Activated T-helper 17 cell treated with anti-CD3 and anti-CD28 coated beads, Interleukin-2, amount 50 U/mL, for 72 hours (primary cell): ENCODE measurements at regions not wholly inside any gene's neighbourhood (a gene's known extent, or its start where the extent isn't known, plus 50 kb on each side); places are given as distances from the start of the nearest gene placed in this dataset.

Experiments used
- ATAC-seq: fragments of 150-1000 bp; cut with Tn5 transposase; replicated peaks from 2 replicates; pipeline ENCODE4 v1.10.0; 2021; ENCODE audit warnings: mild to moderate bottlenecking, moderate library complexity
- H3K27ac Mint-ChIP-seq: one replicate; pipeline ENCODE4 v1.8.0; 2022; ENCODE audit warnings: mixed read lengths
- H3K27me3 Mint-ChIP-seq: one replicate; pipeline ENCODE4 v1.8.0; 2022; ENCODE audit warnings: mixed read lengths
- H3K36me3 Mint-ChIP-seq: one replicate; pipeline ENCODE4 v1.8.0; 2022; ENCODE audit warnings: low read depth, mild to moderate bottlenecking, mixed read lengths
- H3K4me1 Mint-ChIP-seq: one replicate; pipeline ENCODE4 v1.8.0; 2022; ENCODE audit warnings: mixed read lengths
- H3K4me3 Mint-ChIP-seq: one replicate; pipeline ENCODE4 v1.8.0; 2022; ENCODE audit warnings: mild to moderate bottlenecking, mixed read lengths
- H3K9me3 Mint-ChIP-seq: one replicate; pipeline ENCODE4 v1.8.0; 2022; ENCODE audit warnings: mixed read lengths

- Mint-ChIP-seq H3K9me3 (peaks cover 4% of the 10 kb centered on the region), H3K27ac (no peak overlapping the region), H3K4me1 (no peaks in the 10 kb centered on the region), H3K27me3 (no peaks in the 10 kb centered on the region), H3K4me3 (no peak overlapping the region), H3K36me3 (no peaks in the 10 kb centered on the region)
- no peak for ATAC-seq
Measured at GRCh38 chr16:63623551-63624039, 1498.3 kb downstream of the CDH11 start.

- H3K4me1 Mint-ChIP-seq, result no peaks in the 10 kb centered on the region
- no peaks in the 10 kb centered on the region for H3K27me3 Mint-ChIP-seq
- H3K27ac Mint-ChIP-seq, result no peak overlapping the region
- H3K9me3 Mint-ChIP-seq, result peaks cover 4% of the 10 kb centered on the region
- no peak overlapping the region for H3K4me3 Mint-ChIP-seq
- no peaks in the 10 kb centered on the region for H3K36me3 Mint-ChIP-seq
- ATAC-seq, result no peak
Measured at GRCh38 chr16:63618896-63619485, 1502.9 kb downstream of the CDH11 start.

- no peaks in the 10 kb centered on the region for H3K27me3 Mint-ChIP-seq
- H3K36me3 Mint-ChIP-seq, result no peaks in the 10 kb centered on the region
- H3K4me3 Mint-ChIP-seq, result no peak overlapping the region
- no peak for ATAC-seq
- H3K27ac Mint-ChIP-seq, result no peak overlapping the region
- no peaks in the 10 kb centered on the region for H3K4me1 Mint-ChIP-seq
- peaks cover 8% of the 10 kb centered on the region for H3K9me3 Mint-ChIP-seq
Measured at GRCh38 chr16:63617990-63618763, 1503.7 kb downstream of the CDH11 start.

GRCh38 chr16:63617047-63617989, 1504.5 kb downstream of the CDH11 start:
- no peak overlapping the region for H3K27ac Mint-ChIP-seq
- no peaks in the 10 kb centered on the region for H3K4me1 Mint-ChIP-seq
- H3K27me3 Mint-ChIP-seq, result no peaks in the 10 kb centered on the region
- H3K4me3 Mint-ChIP-seq, result no peak overlapping the region
- no peak for ATAC-seq
- H3K9me3 Mint-ChIP-seq, result peaks cover 11% of the 10 kb centered on the region
- H3K36me3 Mint-ChIP-seq, result no peaks in the 10 kb centered on the region

GRCh38 chr16:63614429-63614828, 1507.4 kb downstream of the CDH11 start:
- Mint-ChIP-seq H3K9me3 (peaks cover 18% of the 10 kb centered on the region), H3K4me3 (no peak overlapping the region), H3K27me3 (no peaks in the 10 kb centered on the region), H3K36me3 (no peaks in the 10 kb centered on the region), H3K27ac (no peak overlapping the region), H3K4me1 (no peaks in the 10 kb centered on the region)
- no peak for ATAC-seq

- Mint-ChIP-seq H3K4me1 (no peaks in the 10 kb centered on the region), H3K4me3 (no peak overlapping the region), H3K9me3 (peaks cover 21% of the 10 kb centered on the region), H3K27me3 (no peaks in the 10 kb centered on the region), H3K27ac (no peak overlapping the region), H3K36me3 (no peaks in the 10 kb centered on the region)
- ATAC-seq, result no peak
Measured at GRCh38 chr16:63613701-63614100, 1508.2 kb downstream of the CDH11 start.

GRCh38 chr16:63612462-63613227, 1509.2 kb downstream of the CDH11 start:
- peaks cover 28% of the 10 kb centered on the region for H3K9me3 Mint-ChIP-seq
- H3K27ac Mint-ChIP-seq, result no peak overlapping the region
- H3K4me1 Mint-ChIP-seq, result no peaks in the 10 kb centered on the region
- H3K4me3 Mint-ChIP-seq, result no peak overlapping the region
- no peaks in the 10 kb centered on the region for H3K27me3 Mint-ChIP-seq
- no peaks in the 10 kb centered on the region for H3K36me3 Mint-ChIP-seq
- ATAC-seq, result no peak

GRCh38 chr16:63606778-63607177, 1515.1 kb downstream of the CDH11 start:
- ATAC-seq, result no peak
- H3K4me1 Mint-ChIP-seq, result no peaks in the 10 kb centered on the region

GRCh38 chr16:63602206-63602927, 1519.5 kb downstream of the CDH11 start:
- H3K27ac Mint-ChIP-seq, result no peak overlapping the region
- H3K27me3 Mint-ChIP-seq, result no peaks in the 10 kb centered on the region
- peaks cover 25% of the 10 kb centered on the region for H3K9me3 Mint-ChIP-seq
- no peaks in the 10 kb centered on the region for H3K36me3 Mint-ChIP-seq
- H3K4me3 Mint-ChIP-seq, result no peak overlapping the region
- no peak for ATAC-seq
- no peaks in the 10 kb centered on the region for H3K4me1 Mint-ChIP-seq

More at GRCh38 chr16:63606778-63607177, 1515.1 kb downstream of the CDH11 start:
- no peak overlapping the region for H3K27ac Mint-ChIP-seq
- no peaks in the 10 kb centered on the region for H3K27me3 Mint-ChIP-seq
- peaks cover 22% of the 10 kb centered on the region for H3K9me3 Mint-ChIP-seq
- no peak overlapping the region for H3K4me3 Mint-ChIP-seq
- no peaks in the 10 kb centered on the region for H3K36me3 Mint-ChIP-seq

- H3K9me3 Mint-ChIP-seq, result peaks cover 26% of the 10 kb centered on the region
Measured at GRCh38 chr16:63596716-63597115, 1525.1 kb downstream of the CDH11 start.

GRCh38 chr16:63592852-63593251, 1529.0 kb downstream of the CDH11 start:
- Mint-ChIP-seq H3K27ac (no peak overlapping the region), H3K36me3 (no peaks in the 10 kb centered on the region), H3K4me3 (no peak overlapping the region), H3K27me3 (no peaks in the 10 kb centered on the region), H3K9me3 (peaks cover 10% of the 10 kb centered on the region), H3K4me1 (no peaks in the 10 kb centered on the region)
- ATAC-seq, result no peak

More at GRCh38 chr16:63596716-63597115, 1525.1 kb downstream of the CDH11 start:
- Mint-ChIP-seq H3K27ac (no peak overlapping the region), H3K4me3 (no peak overlapping the region), H3K36me3 (no peaks in the 10 kb centered on the region), H3K27me3 (no peaks in the 10 kb centered on the region), H3K4me1 (no peaks in the 10 kb centered on the region)
- no peak for ATAC-seq

GRCh38 chr16:63581570-63581969, 1540.3 kb downstream of the CDH11 start:
- Mint-ChIP-seq H3K4me1 (no peaks in the 10 kb centered on the region), H3K9me3 (peaks cover 20% of the 10 kb centered on the region), H3K4me3 (no peak overlapping the region), H3K36me3 (no peaks in the 10 kb centered on the region), H3K27me3 (no peaks in the 10 kb centered on the region), H3K27ac (no peak overlapping the region)
- no peak for ATAC-seq

- Mint-ChIP-seq H3K27me3 (no peaks in the 10 kb centered on the region), H3K4me1 (no peaks in the 10 kb centered on the region), H3K36me3 (no peaks in the 10 kb centered on the region), H3K27ac (no peak overlapping the region), H3K9me3 (peaks cover 23% of the 10 kb centered on the region), H3K4me3 (no peak overlapping the region)
- ATAC-seq, result no peak
Measured at GRCh38 chr16:63578791-63579190, 1542.6 kb upstream of the CDH8 start.
